ENCODE measurements at regions not wholly inside any gene's neighbourhood (a gene's known extent, or its start where the extent isn't known, plus 50 kb on each side); places are given as distances from the start of the nearest gene placed in this dataset.
A peak's percentile ranks its signal among the peaks of the same experiment; 100 is the strongest.
"Not testable (repeated sequence)": the region's sequence is repeated elsewhere in the genome, so short reads cannot be mapped to it uniquely, and the experiment has no call there.

DNA sequence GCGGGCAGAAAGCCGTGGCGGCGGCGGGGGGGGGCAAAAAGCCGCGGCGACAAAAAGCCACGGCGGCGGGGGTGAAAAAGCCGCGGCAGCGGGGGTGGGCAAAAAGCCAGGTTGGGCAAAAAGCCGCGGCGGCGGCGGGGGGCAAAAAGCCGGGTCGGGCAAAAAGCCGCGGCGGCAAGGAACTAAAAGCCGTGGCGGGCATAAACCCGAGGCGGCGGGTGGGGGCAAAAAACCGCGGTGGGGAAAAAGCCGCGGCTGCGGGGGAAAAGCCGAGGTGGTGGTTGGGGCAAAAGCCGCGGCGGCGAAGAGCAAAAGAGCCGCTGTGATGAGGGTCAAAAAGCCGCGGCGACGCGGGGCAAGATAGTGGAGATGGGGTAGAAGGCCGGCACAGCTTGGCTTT is 1834.2 kb downstream of the FOXD4L5 start:
- ATAC-seq; H3K36me3 ChIP-seq; H3K4me1 ChIP-seq; DNase-seq; H3K9me3 ChIP-seq; intact Hi-C loops (cut with DNase I; ENCODE audit: low total_unique reads); in situ Hi-C loops (cut with MboI; ENCODE audit: low sequenced_read_pairs in 4 of 4); H3K27ac ChIP-seq; H3K27me3 ChIP-seq: not testable (repeated sequence)
- H3K4me3 ChIP-seq: peak overlapping the region in 2 of 4 donors; percentile 44 to 55

DNA sequence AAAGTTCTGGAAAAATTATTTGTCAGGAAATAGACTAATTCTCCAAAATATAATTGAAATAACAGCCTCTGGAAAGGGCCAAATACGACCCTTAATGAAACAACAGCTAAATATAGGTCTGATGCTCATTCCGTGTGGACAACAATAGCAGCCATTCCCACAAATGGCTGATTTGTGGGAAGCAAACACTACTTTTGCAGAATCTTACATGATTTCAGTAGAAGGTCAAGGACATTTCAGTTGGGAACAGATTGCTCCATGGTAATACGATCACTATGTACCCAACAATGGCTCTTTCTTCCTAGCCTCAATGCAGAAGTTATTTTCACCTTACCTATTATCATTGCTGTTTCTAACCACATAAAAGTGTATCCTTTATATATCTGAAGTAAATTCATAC is 1859.9 kb downstream of the FOXD4L5 start:
- H3K9me3 ChIP-seq; ATAC-seq; H3K27me3 ChIP-seq; H3K27ac ChIP-seq; DNase-seq; H3K4me3 ChIP-seq; H3K36me3 ChIP-seq; in situ Hi-C loops (cut with MboI; ENCODE audit: low sequenced_read_pairs in 4 of 4); H3K4me1 ChIP-seq; intact Hi-C loops (cut with DNase I; ENCODE audit: low total_unique reads): not testable (repeated sequence)

- H3K9me3 ChIP-seq; DNase-seq; H3K4me3 ChIP-seq; H3K36me3 ChIP-seq; H3K27ac ChIP-seq; H3K27me3 ChIP-seq; intact Hi-C loops (cut with DNase I; ENCODE audit: low total_unique reads); ATAC-seq; in situ Hi-C loops (cut with MboI; ENCODE audit: low sequenced_read_pairs in 4 of 4); H3K4me1 ChIP-seq: not testable (repeated sequence)
Measured at GRCh38 chr9:63390897-63391296, 1894.1 kb downstream of the FOXD4L5 start.

- peak overlapping the region in 1 of 4 donors; percentile 34 for H3K27ac ChIP-seq
- intact Hi-C loops (cut with DNase I; ENCODE audit: low total_unique reads): not testable (repeated sequence)
Measured at GRCh38 chr9:63385479-63385878, 1899.5 kb downstream of the FOXD4L5 start.

GRCh38 chr9:63379864-63380263 is 1905.1 kb downstream of the FOXD4L5 start:
- H3K9me3 ChIP-seq; DNase-seq; H3K27ac ChIP-seq; in situ Hi-C loops (cut with MboI; ENCODE audit: low sequenced_read_pairs in 4 of 4); ATAC-seq; H3K36me3 ChIP-seq; intact Hi-C loops (cut with DNase I; ENCODE audit: low total_unique reads); H3K4me1 ChIP-seq; H3K27me3 ChIP-seq; H3K4me3 ChIP-seq: not testable (repeated sequence)

More at GRCh38 chr9:63385479-63385878, 1899.5 kb downstream of the FOXD4L5 start:
- H3K4me1 ChIP-seq; H3K36me3 ChIP-seq; in situ Hi-C loops (cut with MboI; ENCODE audit: low sequenced_read_pairs in 4 of 4); ATAC-seq; H3K9me3 ChIP-seq; DNase-seq; H3K27me3 ChIP-seq: not testable (repeated sequence)
- peak overlapping the region in 1 of 4 donors; percentile 46 for H3K4me3 ChIP-seq

- ATAC-seq; DNase-seq; H3K27me3 ChIP-seq; in situ Hi-C loops (cut with MboI; ENCODE audit: low sequenced_read_pairs in 4 of 4); H3K4me3 ChIP-seq; H3K27ac ChIP-seq; intact Hi-C loops (cut with DNase I; ENCODE audit: low total_unique reads); H3K4me1 ChIP-seq; H3K36me3 ChIP-seq; H3K9me3 ChIP-seq: not testable (repeated sequence)
Measured at GRCh38 chr9:63354219-63354618, 1930.8 kb downstream of the FOXD4L5 start.

DNA sequence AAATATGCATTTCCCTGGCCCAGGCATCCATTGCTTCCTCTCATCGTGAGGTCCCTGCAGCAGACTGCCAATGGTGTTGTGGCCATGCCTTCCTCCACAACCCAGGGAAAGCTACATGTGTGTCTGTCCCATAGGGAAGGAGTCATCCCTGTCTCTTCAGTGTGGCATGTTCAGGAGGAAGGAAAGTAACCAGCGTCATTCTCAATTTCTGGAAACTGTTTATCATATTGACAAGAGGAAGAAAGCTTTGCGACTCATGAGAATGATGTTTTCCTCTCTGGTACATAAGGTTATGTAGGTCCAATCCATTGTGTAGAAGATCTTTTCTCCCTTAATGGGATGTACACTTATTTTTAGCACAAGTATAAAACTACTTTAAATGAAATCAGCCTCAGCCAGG is 1937.7 kb downstream of the FOXD4L5 start:
- H3K4me1 ChIP-seq; H3K9me3 ChIP-seq; H3K4me3 ChIP-seq; H3K27me3 ChIP-seq; H3K36me3 ChIP-seq; ATAC-seq; DNase-seq; intact Hi-C loops (cut with DNase I; ENCODE audit: low total_unique reads); in situ Hi-C loops (cut with MboI; ENCODE audit: low sequenced_read_pairs in 4 of 4): not testable (repeated sequence)
- H3K27ac ChIP-seq: peak overlapping the region in 3 of 4 donors; percentile 18 to 64 (median 46)

GRCh38 chr9:63346310-63347048 is 1938.5 kb downstream of the FOXD4L5 start:
- ATAC-seq; H3K9me3 ChIP-seq; H3K4me3 ChIP-seq; H3K27me3 ChIP-seq; intact Hi-C loops (cut with DNase I; ENCODE audit: low total_unique reads); H3K36me3 ChIP-seq; H3K4me1 ChIP-seq; in situ Hi-C loops (cut with MboI; ENCODE audit: low sequenced_read_pairs in 4 of 4): not testable (repeated sequence)
- DNase-seq: peak; percentile 4 to 23
- peak overlapping the region; percentile 29 to 70 (median 65) for H3K27ac ChIP-seq

DNA sequence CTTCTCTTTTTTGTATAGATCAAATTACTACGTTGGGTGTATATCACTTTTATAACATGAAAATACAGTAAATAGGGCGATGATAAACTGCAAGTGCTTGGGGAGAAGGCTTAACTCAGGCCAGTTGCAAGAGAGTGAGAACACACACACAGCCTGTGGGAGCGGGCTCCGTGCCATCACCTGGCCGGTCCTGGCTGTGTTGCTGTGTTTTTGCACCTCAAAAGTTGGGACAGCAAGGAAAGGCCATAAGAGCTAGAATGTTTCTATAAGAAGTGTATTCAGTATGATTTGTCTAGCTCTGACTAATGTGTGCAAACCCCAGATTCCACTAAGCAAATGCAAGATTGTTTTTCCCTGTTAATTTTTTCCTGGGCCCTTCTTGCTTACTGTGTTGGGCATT is 1940.6 kb downstream of the FOXD4L5 start:
- H3K9me3 ChIP-seq; H3K27ac ChIP-seq; DNase-seq; intact Hi-C loops (cut with DNase I; ENCODE audit: low total_unique reads); ATAC-seq; H3K27me3 ChIP-seq; H3K4me3 ChIP-seq; in situ Hi-C loops (cut with MboI; ENCODE audit: low sequenced_read_pairs in 4 of 4); H3K36me3 ChIP-seq; H3K4me1 ChIP-seq: not testable (repeated sequence)

- H3K4me3 ChIP-seq; H3K36me3 ChIP-seq; intact Hi-C loops (cut with DNase I; ENCODE audit: low total_unique reads); H3K27me3 ChIP-seq; H3K9me3 ChIP-seq; DNase-seq; in situ Hi-C loops (cut with MboI; ENCODE audit: low sequenced_read_pairs in 4 of 4); H3K4me1 ChIP-seq; ATAC-seq; H3K27ac ChIP-seq: not testable (repeated sequence)
Measured at GRCh38 chr9:63342528-63342927, 1942.5 kb downstream of the FOXD4L5 start.
